GM12874 (cell line): ENCODE measurements at regions not wholly inside any gene's neighbourhood (a gene's known extent, or its start where the extent isn't known, plus 50 kb on each side); places are given as distances from the start of the nearest gene placed in this dataset.

ENCODE experiments used
- TF ChIP-seq, protein P1 (sequence below): IDR thresholded peaks from 2 replicates; pipeline ENCODE4 v1.5.1; 2011; ENCODE audit warnings: low read depth, mild to moderate bottlenecking, control low read depth, low read length, moderate library complexity; ENCODE audit not compliant: insufficient read depth

DNA sequence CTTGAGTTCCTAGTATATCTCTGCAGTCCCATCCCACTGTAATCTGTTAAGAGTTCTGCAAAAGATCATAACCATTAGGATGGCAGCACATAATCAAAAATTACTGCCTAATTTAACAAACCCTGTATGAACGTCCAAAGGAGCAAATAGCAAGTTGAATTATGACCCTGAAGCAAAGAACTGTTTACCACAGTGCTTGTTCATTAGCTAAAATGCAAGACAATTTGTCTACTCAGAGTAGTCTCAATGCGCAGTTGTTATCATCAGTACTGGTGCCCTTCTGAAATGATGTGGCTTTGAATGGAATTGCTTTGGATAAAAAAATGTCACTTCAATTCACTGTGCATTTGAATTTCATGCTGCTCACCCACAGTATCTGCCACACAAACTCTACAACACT lies 817.0 kb downstream of the SORCS1 start:
- TF ChIP-seq, protein P1, sequence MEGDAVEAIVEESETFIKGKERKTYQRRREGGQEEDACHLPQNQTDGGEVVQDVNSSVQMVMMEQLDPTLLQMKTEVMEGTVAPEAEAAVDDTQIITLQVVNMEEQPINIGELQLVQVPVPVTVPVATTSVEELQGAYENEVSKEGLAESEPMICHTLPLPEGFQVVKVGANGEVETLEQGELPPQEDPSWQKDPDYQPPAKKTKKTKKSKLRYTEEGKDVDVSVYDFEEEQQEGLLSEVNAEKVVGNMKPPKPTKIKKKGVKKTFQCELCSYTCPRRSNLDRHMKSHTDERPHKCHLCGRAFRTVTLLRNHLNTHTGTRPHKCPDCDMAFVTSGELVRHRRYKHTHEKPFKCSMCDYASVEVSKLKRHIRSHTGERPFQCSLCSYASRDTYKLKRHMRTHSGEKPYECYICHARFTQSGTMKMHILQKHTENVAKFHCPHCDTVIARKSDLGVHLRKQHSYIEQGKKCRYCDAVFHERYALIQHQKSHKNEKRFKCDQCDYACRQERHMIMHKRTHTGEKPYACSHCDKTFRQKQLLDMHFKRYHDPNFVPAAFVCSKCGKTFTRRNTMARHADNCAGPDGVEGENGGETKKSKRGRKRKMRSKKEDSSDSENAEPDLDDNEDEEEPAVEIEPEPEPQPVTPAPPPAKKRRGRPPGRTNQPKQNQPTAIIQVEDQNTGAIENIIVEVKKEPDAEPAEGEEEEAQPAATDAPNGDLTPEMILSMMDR, result no peak

DNA sequence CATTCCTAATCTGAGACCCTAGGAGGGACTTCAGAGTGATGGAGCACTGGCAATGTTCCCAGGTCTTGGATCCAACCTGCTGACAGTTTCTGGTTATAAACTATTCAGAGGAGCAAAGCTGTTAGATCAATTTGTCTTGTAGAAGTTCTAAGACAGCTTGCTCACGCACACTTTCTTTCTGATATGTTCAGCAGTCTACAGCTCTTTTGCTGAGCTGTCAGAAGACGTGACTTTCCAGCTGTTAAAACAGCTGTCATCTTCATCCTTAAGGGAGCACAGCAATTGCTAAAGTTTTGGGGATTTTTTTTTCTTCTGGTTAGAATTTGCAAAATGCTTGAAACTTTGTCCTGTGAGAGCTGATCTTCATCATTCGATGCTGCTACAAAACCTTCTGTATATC lies 823.1 kb downstream of the SORCS1 start:
- TF ChIP-seq, protein P1, result no peak

DNA sequence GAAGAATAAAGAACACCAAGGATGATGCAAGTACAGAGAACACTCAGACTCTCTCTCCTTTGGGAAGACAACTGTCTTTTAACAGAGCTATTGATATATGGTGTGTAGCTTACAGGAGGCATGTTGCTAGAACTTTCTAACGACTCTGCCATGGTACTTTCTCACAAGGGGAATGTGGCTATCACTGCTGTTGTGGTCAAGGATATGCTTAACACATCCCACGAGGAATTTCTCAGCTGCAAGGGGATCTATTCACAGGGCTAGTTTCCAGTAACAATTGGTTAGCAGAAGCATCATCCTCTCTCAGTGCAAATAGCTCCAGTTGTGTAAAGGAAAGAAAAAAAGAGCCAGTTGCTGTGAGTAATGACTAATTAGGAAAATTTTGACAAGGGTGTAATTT lies 826.0 kb downstream of the SORCS1 start:
- TF ChIP-seq, protein P1, result no peak

DNA sequence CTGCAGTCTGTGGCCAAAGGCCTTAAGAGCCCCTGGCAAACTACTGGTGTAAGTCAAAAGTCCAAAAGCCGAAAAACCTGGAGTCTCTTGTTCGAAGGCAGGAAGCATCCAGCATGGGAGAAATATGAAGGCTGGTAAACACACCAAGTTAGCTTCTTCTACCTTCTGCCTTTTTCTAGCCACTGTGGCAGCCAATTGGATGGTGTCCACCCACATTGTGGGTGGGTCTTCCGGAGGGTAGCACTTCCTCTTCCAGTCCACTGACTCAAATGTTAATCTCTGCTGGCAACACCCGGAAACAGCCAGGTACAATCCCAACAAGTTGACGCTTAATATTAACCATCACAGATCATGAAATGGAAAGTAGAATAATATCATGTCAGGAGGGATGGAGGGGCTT lies 827.6 kb downstream of the SORCS1 start:
- TF ChIP-seq, protein P1, result no peak

DNA sequence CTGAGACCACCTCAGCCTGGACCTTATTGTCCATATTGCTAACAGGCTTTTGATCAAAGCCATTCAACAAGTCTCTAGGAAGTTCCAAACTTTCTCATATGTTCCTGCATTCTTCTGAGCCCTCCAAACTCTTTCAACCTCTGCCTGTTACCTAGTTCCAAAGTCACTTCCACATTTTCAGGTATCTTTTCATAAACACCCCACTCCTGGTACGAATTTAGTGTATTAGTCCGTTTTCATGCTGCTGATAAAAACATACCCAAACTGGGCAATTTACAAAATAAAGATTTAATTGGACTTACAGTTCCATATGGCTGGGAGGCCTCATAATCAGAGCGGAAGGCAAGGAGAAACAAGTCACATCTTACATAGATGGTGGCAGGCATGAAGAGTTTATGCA lies 836.8 kb downstream of the SORCS1 start:
- TF ChIP-seq, protein P1, result no peak

DNA sequence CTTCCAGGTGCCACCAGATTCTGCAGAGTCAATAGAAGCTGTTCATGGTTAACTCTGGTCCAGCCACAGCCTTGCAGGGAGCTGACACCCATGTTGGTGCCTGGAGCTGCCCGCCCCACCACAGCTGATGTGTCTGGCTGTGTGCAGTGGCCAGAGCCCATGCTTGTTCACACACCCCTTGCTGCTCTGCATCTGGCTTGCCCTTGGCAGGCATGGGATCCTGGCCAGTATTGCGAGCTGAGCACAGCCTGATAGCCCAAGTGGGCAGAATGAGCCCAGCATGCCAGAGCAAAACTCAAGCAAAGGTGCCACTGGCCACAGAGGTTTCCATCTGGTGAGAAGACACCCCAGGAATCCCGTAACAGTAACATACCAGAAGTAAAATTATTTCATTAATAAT lies 843.6 kb downstream of the SORCS1 start:
- TF ChIP-seq, protein P1, result no peak

DNA sequence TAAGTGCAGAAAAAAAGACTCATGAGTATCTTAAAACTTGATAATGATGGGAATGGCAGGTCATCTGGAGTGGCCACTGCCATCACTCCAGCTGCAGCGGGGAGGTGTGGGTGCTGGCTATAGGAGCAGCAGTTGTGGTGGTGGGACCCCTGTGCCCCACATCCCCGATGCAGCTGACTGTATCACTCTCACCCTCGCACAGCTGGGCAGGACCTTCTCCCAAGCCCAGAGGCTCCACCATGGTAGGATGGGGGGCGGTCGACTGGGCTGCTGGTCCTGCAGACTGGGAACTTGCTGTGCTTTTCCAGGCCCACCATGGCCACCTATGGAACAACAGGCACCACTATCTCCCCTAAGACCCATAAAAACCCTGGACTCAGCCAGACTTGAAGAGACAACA lies 844.4 kb downstream of the SORCS1 start:
- TF ChIP-seq, protein P1, result no peak

DNA sequence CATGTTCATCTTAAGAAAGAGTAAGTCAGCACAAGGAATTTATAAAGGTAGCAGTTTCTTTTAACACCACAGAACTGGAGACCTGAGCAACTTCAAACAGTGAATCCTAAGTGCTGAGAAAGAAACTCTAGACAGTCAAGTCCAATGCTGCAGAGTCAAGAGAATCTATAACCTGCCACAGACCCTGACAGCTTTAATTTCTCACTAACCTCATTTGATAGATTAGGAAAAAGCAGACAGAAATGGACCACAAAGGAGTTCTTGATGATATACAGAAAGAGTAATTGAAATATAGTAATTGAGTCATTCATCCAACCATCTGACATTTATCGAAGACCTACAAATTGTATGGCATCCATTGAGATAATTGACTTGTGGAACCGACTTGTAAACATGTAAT lies 847.0 kb downstream of the SORCS1 start:
- TF ChIP-seq, protein P1, result no peak
